Trophoblast cell (in vitro differentiated cells and primary cell): ENCODE measurements at regions not wholly inside any gene's neighbourhood (a gene's known extent, or its start where the extent isn't known, plus 50 kb on each side); places are given as distances from the start of the nearest gene placed in this dataset.
A peak's percentile ranks its signal among the peaks of the same experiment; 100 is the strongest.

ENCODE experiments used
- DNase-seq, 2 donors: peaks; one replicate each; pipeline ENCODE4 v3.0.0-alpha.2; 2016
- H2AFZ ChIP-seq: 2 replicates; pipeline ENCODE4 v1.6.1; 2013; ENCODE audit warnings: low read length, moderate library complexity, mild to moderate bottlenecking; ENCODE audit not compliant: insufficient read depth, poor library complexity
- H2AK5ac ChIP-seq: 2 replicates; pipeline ENCODE4 v1.6.1; 2013; ENCODE audit warnings: mild to moderate bottlenecking, low read length
- H2BK120ac ChIP-seq: 2 replicates; pipeline ENCODE4 v1.6.1; 2013; ENCODE audit warnings: low read length, mild to moderate bottlenecking, moderate library complexity; ENCODE audit not compliant: insufficient read depth, poor library complexity
- H2BK12ac ChIP-seq: 2 replicates; pipeline ENCODE4 v1.6.1; 2013; ENCODE audit warnings: mild to moderate bottlenecking, low read length, moderate library complexity
- H2BK5ac ChIP-seq: 2 replicates; pipeline ENCODE4 v1.6.1; 2013; ENCODE audit warnings: low read length, low read depth, moderate library complexity, mild to moderate bottlenecking; ENCODE audit not compliant: poor library complexity
- H3K14ac ChIP-seq: 2 replicates; pipeline ENCODE4 v1.6.1; 2013; ENCODE audit warnings: mild to moderate bottlenecking, low read length
- H3K18ac ChIP-seq: 2 replicates; pipeline ENCODE4 v1.6.1; 2013; ENCODE audit warnings: mild to moderate bottlenecking, low read length
- H3K23ac ChIP-seq: 2 replicates; pipeline ENCODE4 v1.6.1; 2013; ENCODE audit warnings: low read length
- H3K27ac ChIP-seq: 2 replicates; pipeline ENCODE4 v1.5.1; 2013; ENCODE audit warnings: low read depth, mild to moderate bottlenecking, inconsistent platforms, low read length, moderate library complexity
- H3K27me3 ChIP-seq: 2 replicates; pipeline ENCODE4 v1.6.1; 2013; ENCODE audit warnings: inconsistent platforms, mild to moderate bottlenecking, low read length, moderate library complexity; ENCODE audit not compliant: insufficient read depth
- H3K36me3 ChIP-seq, 2 experiments: 1 replicate in 1 of 2; 2 replicates in 1 of 2; pipeline ENCODE4 v1.6.1; 2013; ENCODE audit warnings: low read length in 2 of 2, mild to moderate bottlenecking in 2 of 2, moderate library complexity in 1 of 2; ENCODE audit not compliant: insufficient read depth in 2 of 2, control insufficient read depth in 1 of 2
- H3K4ac ChIP-seq: 2 replicates; pipeline ENCODE4 v1.6.1; 2013; ENCODE audit warnings: low read depth, mild to moderate bottlenecking, low read length, moderate library complexity
- H3K4me1 ChIP-seq, 2 experiments: 1 replicate in 1 of 2; 2 replicates in 1 of 2; pipeline ENCODE4 v1.6.1; 2013; ENCODE audit warnings: low read length in 2 of 2, mild to moderate bottlenecking in 2 of 2, moderate library complexity in 1 of 2; ENCODE audit not compliant: insufficient read depth in 2 of 2, control insufficient read depth in 1 of 2
- H3K4me2 ChIP-seq: 2 replicates; pipeline ENCODE4 v1.6.1; 2013; ENCODE audit warnings: inconsistent platforms, mild to moderate bottlenecking, low read length, moderate library complexity
- H3K4me3 ChIP-seq: 2 replicates; pipeline ENCODE4 v1.5.1; 2013; ENCODE audit warnings: mild to moderate bottlenecking, low read depth, low read length, inconsistent platforms
- H3K79me1 ChIP-seq: one replicate; pipeline ENCODE4 v1.6.1; 2013; ENCODE audit warnings: low read length
- H3K79me2 ChIP-seq: 2 replicates; pipeline ENCODE4 v1.6.1; 2013; ENCODE audit warnings: low read length, mild to moderate bottlenecking; ENCODE audit not compliant: control insufficient read depth, insufficient read depth, poor library complexity
- H3K9ac ChIP-seq: 2 replicates; pipeline ENCODE4 v1.6.1; 2013; ENCODE audit warnings: mild to moderate bottlenecking, low read length
- H3K9me3 ChIP-seq: 2 replicates; pipeline ENCODE4 v1.6.1; 2013; ENCODE audit warnings: low read depth, mild to moderate bottlenecking, control low read depth, inconsistent platforms, low read length; ENCODE audit not compliant: insufficient read depth
- H4K12ac ChIP-seq: 2 replicates; pipeline ENCODE4 v1.6.1; 2013; ENCODE audit warnings: low read depth, mild to moderate bottlenecking, low read length, moderate library complexity
- H4K8ac ChIP-seq: 2 replicates; pipeline ENCODE4 v1.6.1; 2013; ENCODE audit warnings: low read depth, mild to moderate bottlenecking, low read length, moderate library complexity
- H4K91ac ChIP-seq: one replicate; pipeline ENCODE4 v1.6.1; 2013; ENCODE audit warnings: low read depth, mild to moderate bottlenecking, low read length, moderate library complexity
- WGBS: extraction: QIAGEN DNeasy Blood & Tissue Kit; methylation state at CpG from one replicate; pipeline ENCODE4 v1.1.7; 2013; ENCODE audit warnings: missing lambda C conversion rate; ENCODE audit not compliant: insufficient read length, insufficient coverage; ENCODE audit errors: extremely low coverage; 5-methylcytosine and 5-hydroxymethylcytosine counted together

- no CpG with 5 or more reads among the region's 1 CpG for whole genome bisulfite sequencing
- no peak overlapping the region for H3K4ac ChIP-seq
These were observed 297.7 kb upstream of the FAT3 start for GRCh38 chr11:91926965-91927364.

GRCh38 chr11:91922846-91923245 lies 301.8 kb upstream of the FAT3 start:
- Histone ChIP-seq H3K27me3 (no peaks in the 10 kb centered on the region), H4K8ac (no peak overlapping the region), H3K14ac (no peak overlapping the region), H4K91ac (no peak overlapping the region), H3K79me1 (no peaks in the 10 kb centered on the region), H3K9me3 (no peaks in the 10 kb centered on the region), H3K4me2 (no peak overlapping the region), H3K4me3 (no peak overlapping the region), H3K18ac (no peak overlapping the region), H2BK120ac (no peak overlapping the region), H2BK12ac (no peak overlapping the region), H2AK5ac (no peak overlapping the region), H3K9ac (no peak overlapping the region), H4K12ac (no peak overlapping the region), H2AFZ (no peak overlapping the region), H3K27ac (no peak overlapping the region), H3K79me2 (no peaks in the 10 kb centered on the region), H3K4ac (no peak overlapping the region), H2BK5ac (no peak overlapping the region), H3K23ac (no peak overlapping the region), H3K36me3 (no peaks in the 10 kb centered on the region), H3K4me1 (no peaks in the 10 kb centered on the region)
- no peak for DNase-seq
- WGBS, result no CpG with 5 or more reads among the region's 1 CpG

More at GRCh38 chr11:91926965-91927364, 297.7 kb upstream of the FAT3 start:
- no peaks in the 10 kb centered on the region for H3K9me3 ChIP-seq
- H4K8ac ChIP-seq, result no peak overlapping the region
- peaks cover 0 to 1% of the 10 kb centered on the region in 2 experiments for H3K4me1 ChIP-seq
- H3K27ac ChIP-seq, result no peak overlapping the region
- H2BK120ac ChIP-seq, result no peak overlapping the region
- H2AK5ac ChIP-seq, result no peak overlapping the region
- H3K4me2 ChIP-seq, result no peak overlapping the region
- no peak overlapping the region for H3K4me3 ChIP-seq
- no peaks in the 10 kb centered on the region for H3K79me2 ChIP-seq
- no peak overlapping the region for H3K18ac ChIP-seq
- H4K91ac ChIP-seq, result no peak overlapping the region
- no peak overlapping the region for H2BK12ac ChIP-seq
- H3K36me3 ChIP-seq, result no peaks in the 10 kb centered on the region
- H2AFZ ChIP-seq, result no peak overlapping the region
- H2BK5ac ChIP-seq, result no peak overlapping the region
- H3K79me1 ChIP-seq, result no peaks in the 10 kb centered on the region
- H3K14ac ChIP-seq, result no peak overlapping the region
- no peak overlapping the region for H4K12ac ChIP-seq
- no peaks in the 10 kb centered on the region for H3K27me3 ChIP-seq
- no peak overlapping the region for H3K23ac ChIP-seq
- DNase-seq, result no peak
- no peak overlapping the region for H3K9ac ChIP-seq

DNA sequence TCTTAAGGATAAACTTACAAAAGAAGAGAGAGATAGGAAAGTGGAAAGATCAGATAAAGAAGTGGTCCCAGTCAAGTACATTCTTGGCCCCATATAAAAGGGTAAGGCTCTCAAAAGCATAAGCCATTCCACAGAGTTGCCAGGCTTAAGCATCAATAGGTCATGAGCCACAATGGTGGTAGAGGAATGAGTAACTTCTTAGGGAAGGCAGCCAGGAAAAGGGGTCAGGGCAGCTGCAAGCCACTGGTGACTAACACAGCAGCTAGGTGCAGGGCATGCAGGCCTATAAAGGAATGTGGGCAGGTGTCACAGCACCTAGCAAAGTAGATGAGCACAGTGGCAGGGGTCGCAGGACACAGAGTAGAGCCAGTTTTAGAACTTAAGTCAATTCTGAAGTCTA lies 302.6 kb upstream of the FAT3 start:
- peak in 1 of 2 donors; percentile 7 for DNase-seq
- H2BK5ac ChIP-seq, result no peak overlapping the region
- H3K4me1 ChIP-seq, result no peaks in the 10 kb centered on the region
- WGBS, result no CpG with 5 or more reads among the region's 1 CpG
- H3K36me3 ChIP-seq, result no peaks in the 10 kb centered on the region
- H3K9me3 ChIP-seq, result no peaks in the 10 kb centered on the region
- no peak overlapping the region for H2BK120ac ChIP-seq
- no peak overlapping the region for H3K14ac ChIP-seq
- no peak overlapping the region for H2AFZ ChIP-seq
- H4K8ac ChIP-seq, result no peak overlapping the region
- no peak overlapping the region for H4K91ac ChIP-seq
- no peak overlapping the region for H2AK5ac ChIP-seq
- H2BK12ac ChIP-seq, result no peak overlapping the region
- no peak overlapping the region for H3K4me3 ChIP-seq
- no peaks in the 10 kb centered on the region for H3K79me1 ChIP-seq
- no peak overlapping the region for H3K18ac ChIP-seq
- no peak overlapping the region for H3K4me2 ChIP-seq
- H3K23ac ChIP-seq, result no peak overlapping the region
- H3K79me2 ChIP-seq, result no peaks in the 10 kb centered on the region
- no peak overlapping the region for H3K9ac ChIP-seq
- no peak overlapping the region for H3K4ac ChIP-seq
- no peak overlapping the region for H4K12ac ChIP-seq
- no peak overlapping the region for H3K27ac ChIP-seq
- no peaks in the 10 kb centered on the region for H3K27me3 ChIP-seq

DNA sequence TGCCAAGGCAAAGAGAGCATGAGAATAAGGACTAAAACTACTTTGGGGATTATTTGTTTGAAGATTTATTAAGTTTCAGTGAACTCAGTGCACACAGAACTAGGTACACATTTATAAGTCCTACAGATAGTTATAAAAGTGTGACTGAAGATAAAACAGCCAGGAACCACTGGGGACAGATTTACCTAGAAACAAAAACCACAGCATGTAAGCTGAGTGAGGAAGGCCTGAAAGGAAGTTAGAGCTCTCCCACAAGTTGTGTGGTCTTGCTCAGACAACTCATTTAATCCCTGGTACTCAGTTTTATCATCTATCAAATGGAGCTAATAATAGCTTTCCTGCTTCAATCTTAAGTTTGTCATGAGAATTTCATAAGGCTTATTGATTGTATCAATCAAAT lies 311.2 kb upstream of the FAT3 start:
- Histone ChIP-seq H3K27ac (no peak overlapping the region), H3K23ac (no peak overlapping the region), H2BK120ac (no peak overlapping the region), H2BK12ac (no peak overlapping the region), H2AFZ (no peak overlapping the region), H3K18ac (no peak overlapping the region), H4K91ac (no peak overlapping the region), H3K36me3 (no peaks in the 10 kb centered on the region), H3K14ac (no peak overlapping the region), H2BK5ac (no peak overlapping the region), H3K9me3 (no peaks in the 10 kb centered on the region), H3K4me2 (no peak overlapping the region), H3K4me3 (no peak overlapping the region), H4K8ac (no peak overlapping the region), H3K4me1 (no peaks in the 10 kb centered on the region), H3K4ac (no peak overlapping the region), H4K12ac (no peak overlapping the region), H2AK5ac (no peak overlapping the region), H3K79me1 (no peaks in the 10 kb centered on the region), H3K27me3 (no peaks in the 10 kb centered on the region), H3K79me2 (no peaks in the 10 kb centered on the region), H3K9ac (no peak overlapping the region)
- no peak for DNase-seq
